Smooth muscle cell (in vitro differentiated cells): ENCODE measurements at regions not wholly inside any gene's neighbourhood (a gene's known extent, or its start where the extent isn't known, plus 50 kb on each side); places are given as distances from the start of the nearest gene placed in this dataset.

Source experiments
- DNase-seq: peaks from one replicate; lab custom pipeline; 2025; ENCODE audit not compliant: unreplicated experiment; lab: John Stamatoyannopoulos, UW
- H2AFZ ChIP-seq: fragments of 200-600 bp; sonication (generic); 2 replicates; pipeline ENCODE4 v1.6.0; 2016; ENCODE audit warnings: antibody characterized with exemption, low read depth, mild to moderate bottlenecking
- H3F3A ChIP-seq: fragments of 200-600 bp; sonication (generic); 2 replicates; pipeline ENCODE4 v1.6.0; 2017; ENCODE audit warnings: antibody characterized with exemption, low read depth
- H3K27ac ChIP-seq: fragments of 200-600 bp; sonication (generic); 2 replicates; pipeline ENCODE4 v1.5.1; 2016; ENCODE audit warnings: low read depth, mild to moderate bottlenecking
- H3K27me3 ChIP-seq: fragments of 200-600 bp; sonication (generic); 2 replicates; pipeline ENCODE4 v1.6.1; 2016; ENCODE audit warnings: low read depth, mild to moderate bottlenecking
- H3K36me3 ChIP-seq: fragments of 200-600 bp; sonication (generic); 2 replicates; pipeline ENCODE4 v1.5.1; 2016; ENCODE audit warnings: low read depth
- H3K4me1 ChIP-seq: fragments of 200-600 bp; sonication (generic); 2 replicates; pipeline ENCODE4 v1.5.1; 2016; ENCODE audit warnings: low read depth
- H3K4me2 ChIP-seq: fragments of 200-600 bp; sonication (generic); 2 replicates; pipeline ENCODE4 v1.6.0; 2016; ENCODE audit warnings: mild to moderate bottlenecking
- H3K4me3 ChIP-seq: fragments of 200-600 bp; sonication (generic); 2 replicates; pipeline ENCODE4 v1.5.1; 2016; ENCODE audit warnings: mild to moderate bottlenecking
- H3K79me2 ChIP-seq: fragments of 200-600 bp; sonication (generic); 2 replicates; pipeline ENCODE4 v1.6.0; 2016; ENCODE audit warnings: low read depth, mild to moderate bottlenecking
- H3K9ac ChIP-seq: fragments of 200-600 bp; sonication (generic); 2 replicates; pipeline ENCODE4 v1.6.0; 2016; ENCODE audit warnings: low read depth
- H3K9me3 ChIP-seq: fragments of 200-600 bp; sonication (generic); replicated peaks from 2 replicates; pipeline ENCODE4 v1.5.1; 2016; ENCODE audit warnings: low read depth
- H4K20me1 ChIP-seq: fragments of 200-600 bp; sonication (generic); 2 replicates; pipeline ENCODE4 v1.6.0; 2016; ENCODE audit warnings: low read depth
- WGBS: methylation state at CpG from one replicate; pipeline ENCODE4 v1.1.7; 2016; ENCODE audit warnings: low lambda C conversion rate; 5-methylcytosine and 5-hydroxymethylcytosine counted together
- TF ChIP-seq, protein P1 (sequence below): fragments of 200-600 bp; sonication (generic); IDR thresholded peaks from 2 replicates; pipeline ENCODE4 v1.5.1; 2017; ENCODE audit warnings: borderline replicate concordance, mild to moderate bottlenecking, antibody characterized with exemption; ENCODE audit not compliant: insufficient read depth, poor library complexity, severe bottlenecking

GRCh38 chr14:34173916-34174315, 223.0 kb upstream of the EGLN3 start:
- Histone ChIP-seq H3K4me3 (no peak overlapping the region), H3K9me3 (no peaks in the 10 kb centered on the region), H3K79me2 (no peaks in the 10 kb centered on the region), H3K4me2 (no peak overlapping the region), H2AFZ (no peak overlapping the region), H3K9ac (no peak overlapping the region), H3F3A (no peaks in the 10 kb centered on the region), H4K20me1 (no peaks in the 10 kb centered on the region), H3K36me3 (no peaks in the 10 kb centered on the region), H3K27me3 (no peaks in the 10 kb centered on the region), H3K4me1 (no peaks in the 10 kb centered on the region), H3K27ac (no peak overlapping the region)
- TF ChIP-seq, protein P1, sequence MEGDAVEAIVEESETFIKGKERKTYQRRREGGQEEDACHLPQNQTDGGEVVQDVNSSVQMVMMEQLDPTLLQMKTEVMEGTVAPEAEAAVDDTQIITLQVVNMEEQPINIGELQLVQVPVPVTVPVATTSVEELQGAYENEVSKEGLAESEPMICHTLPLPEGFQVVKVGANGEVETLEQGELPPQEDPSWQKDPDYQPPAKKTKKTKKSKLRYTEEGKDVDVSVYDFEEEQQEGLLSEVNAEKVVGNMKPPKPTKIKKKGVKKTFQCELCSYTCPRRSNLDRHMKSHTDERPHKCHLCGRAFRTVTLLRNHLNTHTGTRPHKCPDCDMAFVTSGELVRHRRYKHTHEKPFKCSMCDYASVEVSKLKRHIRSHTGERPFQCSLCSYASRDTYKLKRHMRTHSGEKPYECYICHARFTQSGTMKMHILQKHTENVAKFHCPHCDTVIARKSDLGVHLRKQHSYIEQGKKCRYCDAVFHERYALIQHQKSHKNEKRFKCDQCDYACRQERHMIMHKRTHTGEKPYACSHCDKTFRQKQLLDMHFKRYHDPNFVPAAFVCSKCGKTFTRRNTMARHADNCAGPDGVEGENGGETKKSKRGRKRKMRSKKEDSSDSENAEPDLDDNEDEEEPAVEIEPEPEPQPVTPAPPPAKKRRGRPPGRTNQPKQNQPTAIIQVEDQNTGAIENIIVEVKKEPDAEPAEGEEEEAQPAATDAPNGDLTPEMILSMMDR = no peak
- 90% methylated on average over 3 of the region's 3 CpGs for WGBS
- no peak for DNase-seq

- H3K27me3 ChIP-seq = no peaks in the 10 kb centered on the region
- no peaks in the 10 kb centered on the region for H3K36me3 ChIP-seq
- H3K4me1 ChIP-seq = no peaks in the 10 kb centered on the region
- H3K27ac ChIP-seq = no peak overlapping the region
- H3F3A ChIP-seq = no peaks in the 10 kb centered on the region
- no peaks in the 10 kb centered on the region for H4K20me1 ChIP-seq
- H3K79me2 ChIP-seq = no peaks in the 10 kb centered on the region
- TF ChIP-seq, protein P1 = no peak
- no peak overlapping the region for H3K4me2 ChIP-seq
- WGBS = 89% methylated on average over 6 of the region's 6 CpGs
- no peak overlapping the region for H3K9ac ChIP-seq
- no peak for DNase-seq
- H2AFZ ChIP-seq = no peak overlapping the region
- no peak overlapping the region for H3K4me3 ChIP-seq
- no peaks in the 10 kb centered on the region for H3K9me3 ChIP-seq
These were observed 221.9 kb upstream of the EGLN3 start for GRCh38 chr14:34172550-34173368.

GRCh38 chr14:34172173-34172451, 221.2 kb upstream of the EGLN3 start:
- H3K4me2 ChIP-seq = no peak overlapping the region
- H3K79me2 ChIP-seq = no peaks in the 10 kb centered on the region
- H3K36me3 ChIP-seq = no peaks in the 10 kb centered on the region
- no peak for DNase-seq
- 93% methylated on average over 1 of the region's 1 CpG for WGBS
- TF ChIP-seq, protein P1 = no peak
- no peak overlapping the region for H2AFZ ChIP-seq
- no peaks in the 10 kb centered on the region for H4K20me1 ChIP-seq
- no peaks in the 10 kb centered on the region for H3K4me1 ChIP-seq
- H3K27ac ChIP-seq = no peak overlapping the region
- H3F3A ChIP-seq = no peaks in the 10 kb centered on the region
- H3K9ac ChIP-seq = no peak overlapping the region
- H3K9me3 ChIP-seq = no peaks in the 10 kb centered on the region
- no peak overlapping the region for H3K4me3 ChIP-seq
- no peaks in the 10 kb centered on the region for H3K27me3 ChIP-seq

- Histone ChIP-seq H3K9ac (no peak overlapping the region), H3F3A (no peaks in the 10 kb centered on the region), H3K27me3 (no peaks in the 10 kb centered on the region), H3K4me3 (no peak overlapping the region), H3K79me2 (no peaks in the 10 kb centered on the region), H3K9me3 (no peaks in the 10 kb centered on the region), H4K20me1 (no peaks in the 10 kb centered on the region), H2AFZ (no peak overlapping the region), H3K4me1 (no peaks in the 10 kb centered on the region), H3K4me2 (no peak overlapping the region), H3K27ac (no peak overlapping the region), H3K36me3 (no peaks in the 10 kb centered on the region)
- DNase-seq = no peak
- TF ChIP-seq, protein P1 = no peak
- WGBS = 90% methylated on average over 8 of the region's 8 CpGs
These were observed 220.7 kb upstream of the EGLN3 start for GRCh38 chr14:34171431-34172172.
